ENCODE measurements at regions not wholly inside any gene's neighbourhood (a gene's known extent, or its start where the extent isn't known, plus 50 kb on each side); places are given as distances from the start of the nearest gene placed in this dataset.

DNA sequence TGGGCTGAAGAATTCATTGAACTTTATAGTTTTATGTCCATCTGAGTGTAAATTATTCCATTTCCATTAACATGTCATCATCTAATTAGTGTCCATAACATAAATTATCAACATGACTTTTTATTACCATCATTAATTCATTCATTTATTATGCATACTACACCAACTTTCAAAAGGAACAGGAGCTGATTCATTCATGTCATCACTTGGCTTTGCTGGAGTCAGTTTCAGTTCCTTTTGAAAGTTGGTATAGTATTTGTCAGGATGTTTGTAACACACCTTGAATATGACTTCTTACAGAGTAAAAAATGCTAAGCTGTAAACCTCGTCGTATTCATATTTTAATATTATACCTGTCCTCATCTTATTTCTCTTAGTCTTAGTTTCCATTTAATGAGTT is 298.0 kb upstream of the RBMS3 start:
- TF ChIP-seq, protein P1, sequence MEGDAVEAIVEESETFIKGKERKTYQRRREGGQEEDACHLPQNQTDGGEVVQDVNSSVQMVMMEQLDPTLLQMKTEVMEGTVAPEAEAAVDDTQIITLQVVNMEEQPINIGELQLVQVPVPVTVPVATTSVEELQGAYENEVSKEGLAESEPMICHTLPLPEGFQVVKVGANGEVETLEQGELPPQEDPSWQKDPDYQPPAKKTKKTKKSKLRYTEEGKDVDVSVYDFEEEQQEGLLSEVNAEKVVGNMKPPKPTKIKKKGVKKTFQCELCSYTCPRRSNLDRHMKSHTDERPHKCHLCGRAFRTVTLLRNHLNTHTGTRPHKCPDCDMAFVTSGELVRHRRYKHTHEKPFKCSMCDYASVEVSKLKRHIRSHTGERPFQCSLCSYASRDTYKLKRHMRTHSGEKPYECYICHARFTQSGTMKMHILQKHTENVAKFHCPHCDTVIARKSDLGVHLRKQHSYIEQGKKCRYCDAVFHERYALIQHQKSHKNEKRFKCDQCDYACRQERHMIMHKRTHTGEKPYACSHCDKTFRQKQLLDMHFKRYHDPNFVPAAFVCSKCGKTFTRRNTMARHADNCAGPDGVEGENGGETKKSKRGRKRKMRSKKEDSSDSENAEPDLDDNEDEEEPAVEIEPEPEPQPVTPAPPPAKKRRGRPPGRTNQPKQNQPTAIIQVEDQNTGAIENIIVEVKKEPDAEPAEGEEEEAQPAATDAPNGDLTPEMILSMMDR (IDR thresholded peaks at IDR 0.05; ENCODE audit: low read length): no peak
- TF ChIP-seq EZH2 (optimal IDR thresholded peaks at IDR 0.05; ENCODE audit: low read depth, low read length): no peak

Data from MM.1S (cell line).